ENCODE measurements at regions not wholly inside any gene's neighbourhood (a gene's known extent, or its start where the extent isn't known, plus 50 kb on each side); places are given as distances from the start of the nearest gene placed in this dataset.

DNA sequence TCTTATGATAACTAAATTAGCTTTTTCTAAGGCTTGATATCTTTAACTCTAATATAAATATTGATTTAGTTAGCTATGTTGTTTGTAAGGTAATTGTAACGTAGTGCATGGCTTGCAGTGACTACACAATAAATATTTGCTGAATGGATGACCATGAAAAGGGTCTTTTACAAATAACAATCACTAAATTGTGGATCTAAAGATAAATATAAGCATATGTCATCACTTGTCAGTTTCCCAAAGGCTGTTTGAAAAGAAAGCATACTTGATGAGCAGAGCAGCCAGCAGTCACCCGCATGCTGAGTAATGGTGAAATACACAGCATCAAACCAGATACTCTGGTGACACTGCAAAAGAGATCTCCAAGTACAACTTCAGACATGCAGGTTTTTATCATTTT lies 92.5 kb upstream of the FMN2 start:
- Mint-ChIP-seq H3K9me3 (ENCODE audit: unreplicated experiment) (peaks cover 4% of the 10 kb centered on the region), H3K27me3 (ENCODE audit: unreplicated experiment) (peaks cover 3% of the 10 kb centered on the region), H3K27ac (ENCODE audit: unreplicated experiment) (no peak overlapping the region), H3K4me3 (ENCODE audit: unreplicated experiment) (no peak overlapping the region), H3K36me3 (ENCODE audit: unreplicated experiment) (peaks cover 10% of the 10 kb centered on the region), H3K4me1 (ENCODE audit: low read depth, unreplicated experiment) (peaks cover 2% of the 10 kb centered on the region)
- TF ChIP-seq, protein P1, sequence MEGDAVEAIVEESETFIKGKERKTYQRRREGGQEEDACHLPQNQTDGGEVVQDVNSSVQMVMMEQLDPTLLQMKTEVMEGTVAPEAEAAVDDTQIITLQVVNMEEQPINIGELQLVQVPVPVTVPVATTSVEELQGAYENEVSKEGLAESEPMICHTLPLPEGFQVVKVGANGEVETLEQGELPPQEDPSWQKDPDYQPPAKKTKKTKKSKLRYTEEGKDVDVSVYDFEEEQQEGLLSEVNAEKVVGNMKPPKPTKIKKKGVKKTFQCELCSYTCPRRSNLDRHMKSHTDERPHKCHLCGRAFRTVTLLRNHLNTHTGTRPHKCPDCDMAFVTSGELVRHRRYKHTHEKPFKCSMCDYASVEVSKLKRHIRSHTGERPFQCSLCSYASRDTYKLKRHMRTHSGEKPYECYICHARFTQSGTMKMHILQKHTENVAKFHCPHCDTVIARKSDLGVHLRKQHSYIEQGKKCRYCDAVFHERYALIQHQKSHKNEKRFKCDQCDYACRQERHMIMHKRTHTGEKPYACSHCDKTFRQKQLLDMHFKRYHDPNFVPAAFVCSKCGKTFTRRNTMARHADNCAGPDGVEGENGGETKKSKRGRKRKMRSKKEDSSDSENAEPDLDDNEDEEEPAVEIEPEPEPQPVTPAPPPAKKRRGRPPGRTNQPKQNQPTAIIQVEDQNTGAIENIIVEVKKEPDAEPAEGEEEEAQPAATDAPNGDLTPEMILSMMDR (IDR thresholded peaks at IDR 0.05; ENCODE audit: partially characterized antibody, unreplicated experiment) = no peak
- no peak for DNase-seq

DNA sequence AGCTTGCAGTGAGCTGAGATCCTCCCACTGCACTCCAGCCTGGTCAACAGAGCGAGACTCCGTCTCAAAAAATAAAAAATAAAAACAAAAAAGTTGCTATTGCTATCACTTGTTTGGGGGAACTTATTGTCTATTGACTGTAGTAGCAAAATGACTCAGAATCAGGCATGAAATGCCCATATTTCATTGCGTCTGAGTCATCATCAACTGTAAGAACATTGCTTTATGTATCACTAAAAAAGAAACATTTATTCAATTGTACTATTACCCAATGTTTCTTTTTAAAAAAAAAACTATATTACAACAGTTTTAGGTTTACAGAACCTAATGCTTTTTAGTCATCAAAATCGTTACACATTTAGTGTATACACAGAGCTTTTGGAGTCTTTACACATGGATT lies 91.0 kb upstream of the FMN2 start:
- DNase-seq = no peak
- TF ChIP-seq, protein P1 (IDR thresholded peaks at IDR 0.05; ENCODE audit: partially characterized antibody, unreplicated experiment) = no peak
- peaks cover 5% of the 10 kb centered on the region for H3K9me3 Mint-ChIP-seq (ENCODE audit: unreplicated experiment)
- H3K27me3 Mint-ChIP-seq (ENCODE audit: unreplicated experiment) = peaks cover 6% of the 10 kb centered on the region
- peaks cover 2% of the 10 kb centered on the region for H3K4me1 Mint-ChIP-seq (ENCODE audit: low read depth, unreplicated experiment)
- H3K27ac Mint-ChIP-seq (ENCODE audit: unreplicated experiment) = no peak overlapping the region
- peaks cover 5% of the 10 kb centered on the region for H3K36me3 Mint-ChIP-seq (ENCODE audit: unreplicated experiment)
- no peak overlapping the region for H3K4me3 Mint-ChIP-seq (ENCODE audit: unreplicated experiment)

DNA sequence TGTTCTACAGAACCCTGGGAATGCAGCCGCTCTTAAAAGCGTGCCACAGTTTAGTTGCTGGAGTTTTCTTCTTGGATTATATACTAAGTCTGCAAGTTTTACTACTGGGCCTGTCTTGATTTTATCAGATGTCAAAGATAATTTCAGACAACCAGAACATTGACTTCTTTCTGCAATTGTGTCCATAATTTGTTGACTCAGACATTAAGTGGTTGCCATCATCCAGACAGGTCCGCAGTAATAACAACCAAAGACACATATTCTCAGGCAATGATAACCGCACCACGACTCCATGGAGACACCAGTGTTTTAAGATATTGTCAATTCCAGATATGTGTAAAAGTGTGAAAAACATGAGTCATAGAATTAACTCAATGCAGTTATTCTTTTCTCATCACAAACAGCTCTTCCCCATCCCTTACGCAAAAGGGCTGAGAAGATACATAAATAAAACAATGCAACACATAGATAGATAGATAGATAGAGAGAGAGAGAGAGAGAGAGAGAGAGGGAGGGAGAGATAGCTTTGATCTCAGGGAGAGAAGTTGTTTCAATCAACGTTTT lies 90.4 kb upstream of the FMN2 start:
- H3K36me3 Mint-ChIP-seq (ENCODE audit: unreplicated experiment) = peaks cover 5% of the 10 kb centered on the region
- TF ChIP-seq, protein P1 (IDR thresholded peaks at IDR 0.05; ENCODE audit: partially characterized antibody, unreplicated experiment) = no peak
- no peak for DNase-seq
- H3K4me3 Mint-ChIP-seq (ENCODE audit: unreplicated experiment) = no peak overlapping the region
- peaks cover 7% of the 10 kb centered on the region for H3K27me3 Mint-ChIP-seq (ENCODE audit: unreplicated experiment)
- peaks cover 7% of the 10 kb centered on the region for H3K9me3 Mint-ChIP-seq (ENCODE audit: unreplicated experiment)
- H3K4me1 Mint-ChIP-seq (ENCODE audit: low read depth, unreplicated experiment) = peaks cover 2% of the 10 kb centered on the region
- H3K27ac Mint-ChIP-seq (ENCODE audit: unreplicated experiment) = no peak overlapping the region

DNA sequence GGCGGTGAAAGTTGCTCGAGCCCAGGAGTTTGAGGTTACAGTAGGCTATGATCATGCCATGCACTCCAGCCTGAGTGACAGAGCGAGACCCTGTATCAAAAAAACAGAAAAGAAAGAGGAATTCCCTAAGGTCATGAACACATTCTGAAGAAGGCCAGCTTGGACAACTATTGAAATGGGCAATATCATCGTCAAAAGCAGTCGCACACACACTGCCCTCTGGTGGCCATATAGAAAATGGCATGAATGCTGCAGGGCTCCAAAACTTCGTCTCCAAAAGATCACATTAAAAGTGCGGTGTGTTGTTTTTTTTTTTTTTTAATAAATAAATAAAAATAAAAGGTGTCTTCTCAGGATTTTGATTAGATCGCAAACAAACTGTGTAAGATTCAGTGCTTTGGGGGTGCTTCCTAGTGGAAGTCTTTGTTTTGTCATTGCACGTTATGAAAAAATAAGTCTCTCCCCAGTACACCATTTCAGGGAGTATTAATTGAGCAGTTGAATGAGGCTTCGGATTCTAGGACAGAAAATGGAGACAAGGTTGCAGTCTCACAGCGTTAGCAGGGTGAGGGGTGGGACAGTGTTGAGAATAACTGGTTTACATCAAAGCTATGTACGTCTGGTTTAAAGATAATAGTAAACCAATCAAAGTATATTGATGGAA lies 87.5 kb upstream of the FMN2 start:
- H3K27me3 Mint-ChIP-seq (ENCODE audit: unreplicated experiment) = peaks cover 6% of the 10 kb centered on the region
- H3K36me3 Mint-ChIP-seq (ENCODE audit: unreplicated experiment) = no peaks in the 10 kb centered on the region
- H3K4me3 Mint-ChIP-seq (ENCODE audit: unreplicated experiment) = no peak overlapping the region
- peak; percentile 45 for DNase-seq
- H3K4me1 Mint-ChIP-seq (ENCODE audit: low read depth, unreplicated experiment) = peaks cover 8% of the 10 kb centered on the region
- peaks cover 12% of the 10 kb centered on the region for H3K9me3 Mint-ChIP-seq (ENCODE audit: unreplicated experiment)
- H3K27ac Mint-ChIP-seq (ENCODE audit: unreplicated experiment) = no peak overlapping the region
- TF ChIP-seq, protein P1 (IDR thresholded peaks at IDR 0.05; ENCODE audit: partially characterized antibody, unreplicated experiment) = peak; percentile 92

DNA sequence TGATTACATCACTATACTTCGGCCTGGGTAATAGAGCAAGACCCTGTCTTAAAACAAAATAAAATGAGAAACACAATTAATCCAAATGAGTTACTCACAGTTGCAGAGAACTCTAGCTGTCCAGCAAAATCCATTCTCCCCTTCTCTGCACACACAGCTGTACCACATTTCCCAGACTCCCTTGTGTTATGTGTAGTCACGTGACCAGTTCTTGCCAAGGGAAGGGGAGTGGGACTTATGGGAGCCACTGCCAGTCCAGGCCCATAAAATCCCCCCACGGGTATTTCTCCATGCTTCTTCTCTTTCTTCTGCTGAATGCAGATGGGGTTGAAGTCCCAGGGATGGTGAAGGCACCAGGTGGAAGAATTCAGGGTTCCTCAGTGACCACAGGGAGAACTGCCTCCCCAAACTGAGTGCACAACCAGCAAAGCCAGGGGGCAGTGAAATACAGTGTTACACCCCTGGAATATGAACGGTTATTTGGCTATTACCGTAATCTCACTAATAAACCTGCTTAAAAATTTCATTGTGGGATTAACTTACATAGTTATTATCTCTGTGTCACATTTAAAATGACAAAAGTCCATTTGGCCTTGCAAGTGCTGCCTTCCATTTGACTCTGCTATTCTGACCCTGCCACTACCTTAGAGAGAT lies 85.6 kb upstream of the FMN2 start:
- Mint-ChIP-seq H3K4me3 (ENCODE audit: unreplicated experiment) (no peak overlapping the region), H3K36me3 (ENCODE audit: unreplicated experiment) (peaks cover 12% of the 10 kb centered on the region), H3K27me3 (ENCODE audit: unreplicated experiment) (peaks cover 6% of the 10 kb centered on the region), H3K4me1 (ENCODE audit: low read depth, unreplicated experiment) (peaks cover 8% of the 10 kb centered on the region), H3K27ac (ENCODE audit: unreplicated experiment) (no peak overlapping the region), H3K9me3 (ENCODE audit: unreplicated experiment) (peaks cover 17% of the 10 kb centered on the region)
- no peak for DNase-seq
- TF ChIP-seq, protein P1 (IDR thresholded peaks at IDR 0.05; ENCODE audit: partially characterized antibody, unreplicated experiment) = no peak

All from glutamatergic neuron (in vitro differentiated cells).